22Rv1 (cell line): ENCODE measurements at regions not wholly inside any gene's neighbourhood (a gene's known extent, or its start where the extent isn't known, plus 50 kb on each side); places are given as distances from the start of the nearest gene placed in this dataset.

Experiments used
- CTCF ChIP-seq: fragments of 450-650 bp; IDR thresholded peaks from 2 replicates; pipeline ENCODE4 v1.5.1; 2017; ENCODE audit warnings: mild to moderate bottlenecking
- ZFX ChIP-seq: fragments of 450-650 bp; IDR thresholded peaks from 2 replicates; pipeline ENCODE4 v1.6.1; 2017; ENCODE audit warnings: antibody characterized with exemption, borderline replicate concordance

DNA sequence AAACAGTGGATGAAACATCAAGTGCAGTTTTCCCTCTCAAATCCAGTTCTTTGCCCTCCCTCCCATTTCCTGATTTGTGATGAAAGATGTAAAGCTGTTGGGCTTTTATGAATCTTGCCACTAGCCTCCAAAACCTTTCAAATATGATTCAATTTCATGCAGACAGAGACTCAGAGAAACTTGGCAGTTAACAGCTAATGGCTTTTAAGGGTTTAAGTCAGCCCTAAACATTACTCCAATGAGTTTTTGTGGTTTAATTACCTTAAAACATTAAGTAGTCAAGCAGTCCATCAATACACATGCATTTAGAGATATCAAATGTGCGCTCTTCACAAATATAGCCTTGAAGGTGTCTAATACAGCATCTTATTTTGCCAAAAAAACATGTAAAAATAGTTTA, 1594.0 kb upstream of the GOT2 start:
- TF ChIP-seq CTCF (no peak), ZFX (no peak)
